GM23338 (cell line): ENCODE measurements at regions not wholly inside any gene's neighbourhood (a gene's known extent, or its start where the extent isn't known, plus 50 kb on each side); places are given as distances from the start of the nearest gene placed in this dataset.

Experiments used
- ATAC-seq: fragments of 200-7000 bp; cut with Tn5 transposase; 3 replicates; pipeline ENCODE4 v1.9.1; 2020
- DNase-seq: peaks from one replicate; pipeline ENCODE4 v3.0.0-alpha.2; 2015; ENCODE audit warnings: low spot score
- H2AFZ ChIP-seq: fragments of 200-600 bp; sonication (generic); 2 replicates; pipeline ENCODE4 v1.8.0; 2016; ENCODE audit warnings: antibody characterized with exemption, mild to moderate bottlenecking, moderate library complexity
- H3F3A ChIP-seq: fragments of 200-600 bp; sonication (generic); replicated peaks from 2 replicates; pipeline ENCODE4 v1.8.0; 2017; ENCODE audit warnings: antibody characterized with exemption, mixed run types, low read depth
- H3K27ac ChIP-seq: fragments of 200-600 bp; sonication (generic); 2 replicates; pipeline ENCODE4 v1.6.1; 2016; ENCODE audit warnings: low read depth
- H3K27me3 ChIP-seq: fragments of 200-600 bp; sonication (generic); 2 replicates; pipeline ENCODE4 v1.8.0; 2016; ENCODE audit warnings: mild to moderate bottlenecking, mixed run types, moderate library complexity; ENCODE audit not compliant: insufficient read depth
- H3K36me3 ChIP-seq: fragments of 200-600 bp; sonication (generic); 2 replicates; pipeline ENCODE4 v1.8.0; 2016; ENCODE audit warnings: mild to moderate bottlenecking; ENCODE audit not compliant: insufficient read depth
- H3K4me1 ChIP-seq: fragments of 200-600 bp; sonication (generic); 2 replicates; pipeline ENCODE4 v1.8.0; 2016; ENCODE audit warnings: mild to moderate bottlenecking, moderate library complexity; ENCODE audit not compliant: insufficient read depth
- H3K4me2 ChIP-seq: fragments of 200-600 bp; sonication (generic); 2 replicates; pipeline ENCODE4 v1.7.1; 2017; ENCODE audit warnings: mixed run types
- H3K4me3 ChIP-seq: fragments of 200-600 bp; sonication (generic); 2 replicates; pipeline ENCODE4 v1.6.1; 2016; ENCODE audit warnings: mixed run types
- H3K79me2 ChIP-seq: fragments of 200-600 bp; sonication (generic); replicated peaks from 2 replicates; pipeline ENCODE4 v1.8.0; 2017; ENCODE audit warnings: mild to moderate bottlenecking; ENCODE audit not compliant: insufficient read depth
- H3K9me2 ChIP-seq: fragments of 200-600 bp; sonication (generic); 2 replicates; pipeline ENCODE4 v1.8.0; 2017; ENCODE audit not compliant: insufficient read depth
- H4K20me1 ChIP-seq: fragments of 200-600 bp; sonication (generic); replicated peaks from 2 replicates; pipeline ENCODE4 v1.8.0; 2017; ENCODE audit warnings: mild to moderate bottlenecking; ENCODE audit not compliant: insufficient read depth
- H3K27ac Mint-ChIP-seq: 2 replicates; pipeline ENCODE4 v1.8.0; 2020; ENCODE audit warnings: inconsistent platforms, mild to moderate bottlenecking, moderate library complexity, mixed read lengths
- H3K27me3 Mint-ChIP-seq: 3 replicates; pipeline ENCODE4 v1.8.0; 2022; ENCODE audit warnings: low read depth, mild to moderate bottlenecking, moderate library complexity, mixed read lengths, inconsistent platforms; ENCODE audit not compliant: insufficient read depth, poor library complexity
- H3K36me3 Mint-ChIP-seq: 3 replicates; pipeline ENCODE4 v1.8.0; 2021; ENCODE audit warnings: low read depth, mild to moderate bottlenecking, inconsistent platforms, moderate library complexity, mixed read lengths
- H3K4me1 Mint-ChIP-seq: 3 replicates; pipeline ENCODE4 v1.8.0; 2020; ENCODE audit warnings: mild to moderate bottlenecking, inconsistent platforms, mixed read lengths
- H3K4me3 Mint-ChIP-seq: 3 replicates; pipeline ENCODE4 v1.8.0; 2021; ENCODE audit warnings: moderate library complexity, mild to moderate bottlenecking, inconsistent platforms, mixed read lengths
- H3K9me3 Mint-ChIP-seq: 3 replicates; pipeline ENCODE4 v1.8.0; 2020; ENCODE audit warnings: moderate library complexity, mild to moderate bottlenecking, inconsistent platforms, mixed read lengths
- CREB1 ChIP-seq: fragments of 250-450 bp; sonication (Bioruptor Pico); IDR thresholded peaks from 2 replicates; pipeline ENCODE4 v1.5.0; 2020; ENCODE audit warnings: low read depth, mild to moderate bottlenecking, moderate library complexity
- CTCF ChIP-seq, 2 experiments: fragments of 200-600 bp in 1 of 2; sonication (generic) in 1 of 2; conservative IDR thresholded peaks; 2 replicates each; pipeline versions ENCODE4 v1.5.1 to v1.6.1; 2016 to 2017; ENCODE audit warnings: antibody characterized with exemption in 2 of 2, low read depth in 2 of 2, mild to moderate bottlenecking in 2 of 2, moderate library complexity in 1 of 2
- ETS1 ChIP-seq: IDR thresholded peaks from 2 replicates; pipeline ENCODE4 v1.6.1; 2016; ENCODE audit warnings: antibody characterized with exemption
- EZH2 ChIP-seq: fragments of 200-600 bp; sonication (generic); IDR thresholded peaks from one replicate; pipeline ENCODE4 v1.8.0; 2017; ENCODE audit warnings: antibody characterized with exemption, mild to moderate bottlenecking, low read depth; ENCODE audit not compliant: unreplicated experiment
- EZH2phosphoT487 ChIP-seq: fragments of 200-600 bp; sonication (generic); IDR thresholded peaks from one replicate; pipeline ENCODE4 v1.8.1; 2018; ENCODE audit warnings: antibody characterized with exemption; ENCODE audit not compliant: unreplicated experiment
- JUNB ChIP-seq: IDR thresholded peaks from one replicate; pipeline ENCODE4 v1.6.1; 2016; ENCODE audit warnings: antibody characterized with exemption; ENCODE audit not compliant: unreplicated experiment
- NANOG ChIP-seq: IDR thresholded peaks from 2 replicates; pipeline ENCODE4 v1.6.1; 2016; ENCODE audit warnings: antibody characterized with exemption, borderline replicate concordance
- POLR2AphosphoS5 ChIP-seq: IDR thresholded peaks from 2 replicates; pipeline ENCODE4 v1.6.1; 2016; ENCODE audit warnings: antibody characterized with exemption, low read depth
- REST ChIP-seq: IDR thresholded peaks from one replicate; pipeline ENCODE4 v1.6.1; 2018; ENCODE audit warnings: antibody characterized with exemption; ENCODE audit not compliant: unreplicated experiment
- STAT1 ChIP-seq: IDR thresholded peaks from one replicate; pipeline ENCODE4 v1.6.1; 2016; ENCODE audit warnings: antibody characterized with exemption; ENCODE audit not compliant: unreplicated experiment
- ZNF114 ChIP-seq: fragments of 250-450 bp; sonication (Bioruptor Pico); IDR thresholded peaks from 2 replicates; pipeline ENCODE4 v1.5.0; 2020; ENCODE audit warnings: mild to moderate bottlenecking, moderate library complexity
- ZNF331 ChIP-seq: fragments of 250-450 bp; sonication (Bioruptor Pico); IDR thresholded peaks from 2 replicates; pipeline ENCODE4 v1.5.0; 2020; ENCODE audit warnings: low read depth, mild to moderate bottlenecking, moderate library complexity
- ZNF462 ChIP-seq: fragments of 250-450 bp; sonication (Bioruptor Pico); IDR thresholded peaks from 2 replicates; pipeline ENCODE4 v1.5.0; 2020; ENCODE audit warnings: mild to moderate bottlenecking, moderate library complexity

GRCh38 chr21:19458295-19458694 is 1054.7 kb upstream of the TMPRSS15 start:
- no peaks in the 10 kb centered on the region for H3K79me2 ChIP-seq
- H2AFZ ChIP-seq, result no peak overlapping the region
- H3K9me2 ChIP-seq, result peaks cover 8% of the 10 kb centered on the region; the same call in 1 of the 2 replicates
- no peaks in the 10 kb centered on the region for H3F3A ChIP-seq
- peaks cover 12% of the 10 kb centered on the region for H3K4me1 ChIP-seq
- no peak overlapping the region for H3K27ac ChIP-seq
- no peak for DNase-seq
- peaks cover 8% of the 10 kb centered on the region for H3K4me1 Mint-ChIP-seq
- no peaks in the 10 kb centered on the region for H4K20me1 ChIP-seq
- H3K27ac Mint-ChIP-seq, result no peak overlapping the region
- no peak overlapping the region for H3K4me3 Mint-ChIP-seq
- no peak overlapping the region for H3K4me2 ChIP-seq
- no peaks in the 10 kb centered on the region for H3K27me3 ChIP-seq
- no peak for TF ChIP-seq REST
- TF ChIP-seq EZH2phosphoT487, result no peak
- no peak for TF ChIP-seq STAT1
- TF ChIP-seq CTCF (conservative IDR thresholded peaks at IDR 0.05; ENCODE audit: low read depth in 2 of 2), result no peak
- no peak for TF ChIP-seq CREB1
- no peak for TF ChIP-seq JUNB
- TF ChIP-seq ZNF331, result no peak
- TF ChIP-seq POLR2AphosphoS5, result no peak
- TF ChIP-seq ETS1, result no peak
- TF ChIP-seq NANOG, result no peak
- no peak for TF ChIP-seq ZNF114 (CRISPR knock-in tag)
- TF ChIP-seq ZNF462 (CRISPR knock-in tag), result no peak
- TF ChIP-seq EZH2, result no peak
- H3K36me3 ChIP-seq, result no peaks in the 10 kb centered on the region
- no peaks in the 10 kb centered on the region for H3K27me3 Mint-ChIP-seq
- H3K36me3 Mint-ChIP-seq, result peaks cover 5% of the 10 kb centered on the region; the same call in 2 of the 3 replicates
- no peak overlapping the region for H3K4me3 ChIP-seq
- H3K9me3 Mint-ChIP-seq, result no peaks in the 10 kb centered on the region
- no peak for ATAC-seq
